GM12892 (cell line): ENCODE measurements at regions not wholly inside any gene's neighbourhood (a gene's known extent, or its start where the extent isn't known, plus 50 kb on each side); places are given as distances from the start of the nearest gene placed in this dataset.

ENCODE experiments used
- DNase-seq: peaks from one replicate; pipeline ENCODE4 v3.0.0; 2011; ENCODE audit not compliant: insufficient read length
- FAIRE-seq: peaks from 2 replicates; lab custom pipeline; 2011; peaks lifted over from hg19 to GRCh38; lab: Jason Lieb, UNC
- POLR2A ChIP-seq: IDR thresholded peaks from 2 replicates; pipeline ENCODE4 v1.6.1; 2011; ENCODE audit warnings: low read depth, low read length, control low read depth
- POLR2AphosphoS5 ChIP-seq: IDR thresholded peaks from 2 replicates; pipeline ENCODE4 v1.6.1; 2011; ENCODE audit warnings: low read depth, low read length, control low read depth
- TAF1 ChIP-seq: IDR thresholded peaks from 2 replicates; pipeline ENCODE4 v1.6.1; 2011; ENCODE audit warnings: low read depth, mild to moderate bottlenecking, control low read depth, low read length, borderline replicate concordance

GRCh38 chr15:96408591-96409183, 78.2 kb downstream of the NR2F2 start:
- DNase-seq = no peak
- no peak for TF ChIP-seq POLR2A
- TF ChIP-seq TAF1 = no peak
- TF ChIP-seq POLR2AphosphoS5 = no peak
- no peak for FAIRE-seq

GRCh38 chr15:96409215-96410138, 79.0 kb downstream of the NR2F2 start:
- FAIRE-seq = no peak
- no peak for TF ChIP-seq TAF1
- TF ChIP-seq POLR2AphosphoS5 = no peak
- TF ChIP-seq POLR2A = no peak
- no peak for DNase-seq

- TF ChIP-seq POLR2A (no peak), TAF1 (no peak), POLR2AphosphoS5 (no peak)
- DNase-seq (no peak), FAIRE-seq (no peak)
Observed at GRCh38 chr15:96410175-96411055, 79.9 kb downstream of the NR2F2 start.

- TF ChIP-seq POLR2AphosphoS5 = no peak
- TF ChIP-seq POLR2A = no peak
- no peak for TF ChIP-seq TAF1
- DNase-seq = no peak
- no peak for FAIRE-seq
Observed at GRCh38 chr15:96411056-96412031, 80.8 kb downstream of the NR2F2 start.

- TF ChIP-seq POLR2AphosphoS5 = no peak
- no peak for TF ChIP-seq POLR2A
- TF ChIP-seq TAF1 = no peak
- DNase-seq (no peak), FAIRE-seq (no peak)
Observed at GRCh38 chr15:96412045-96412905, 81.8 kb downstream of the NR2F2 start.

GRCh38 chr15:96412906-96413231, 82.4 kb downstream of the NR2F2 start:
- TF ChIP-seq POLR2AphosphoS5 (no peak), POLR2A (no peak), TAF1 (no peak)
- DNase-seq (no peak), FAIRE-seq (no peak)

GRCh38 chr15:96413657-96414056, 83.2 kb downstream of the NR2F2 start:
- DNase-seq (no peak), FAIRE-seq (no peak)
- TF ChIP-seq TAF1 = no peak
- TF ChIP-seq POLR2AphosphoS5 = no peak
- TF ChIP-seq POLR2A = no peak

GRCh38 chr15:96414875-96415274, 84.4 kb downstream of the NR2F2 start:
- no peak for TF ChIP-seq POLR2A
- TF ChIP-seq POLR2AphosphoS5 = no peak
- no peak for TF ChIP-seq TAF1
- DNase-seq (no peak), FAIRE-seq (no peak)

- DNase-seq (no peak), FAIRE-seq (no peak)
- TF ChIP-seq POLR2A (no peak), POLR2AphosphoS5 (no peak), TAF1 (no peak)
Observed at GRCh38 chr15:96415513-96416217, 85.2 kb downstream of the NR2F2 start.
